Stimulated activated CD4-positive, alpha-beta T cell treated with anti-CD3 and anti-CD28 coated beads, Interleukin-12 subunit alpha, Interleukin-12 subunit beta, amount 100 ng/mL, for 4 hours (primary cell): ENCODE measurements at regions not wholly inside any gene's neighbourhood (a gene's known extent, or its start where the extent isn't known, plus 50 kb on each side); places are given as distances from the start of the nearest gene placed in this dataset.
"Not testable (repeated sequence)": the region's sequence is repeated elsewhere in the genome, so short reads cannot be mapped to it uniquely, and the experiment has no call there.

Experiments used
- DNase-seq: peaks from one replicate; pipeline ENCODE4 v3.0.0-alpha.2; 2020

- not testable (repeated sequence) for DNase-seq
Measured at GRCh38 chr7:42554932-42555331, 317.9 kb upstream of the GLI3 start.

- DNase-seq: no peak
Measured at GRCh38 chr7:42552227-42552626, 315.2 kb upstream of the GLI3 start.

DNA sequence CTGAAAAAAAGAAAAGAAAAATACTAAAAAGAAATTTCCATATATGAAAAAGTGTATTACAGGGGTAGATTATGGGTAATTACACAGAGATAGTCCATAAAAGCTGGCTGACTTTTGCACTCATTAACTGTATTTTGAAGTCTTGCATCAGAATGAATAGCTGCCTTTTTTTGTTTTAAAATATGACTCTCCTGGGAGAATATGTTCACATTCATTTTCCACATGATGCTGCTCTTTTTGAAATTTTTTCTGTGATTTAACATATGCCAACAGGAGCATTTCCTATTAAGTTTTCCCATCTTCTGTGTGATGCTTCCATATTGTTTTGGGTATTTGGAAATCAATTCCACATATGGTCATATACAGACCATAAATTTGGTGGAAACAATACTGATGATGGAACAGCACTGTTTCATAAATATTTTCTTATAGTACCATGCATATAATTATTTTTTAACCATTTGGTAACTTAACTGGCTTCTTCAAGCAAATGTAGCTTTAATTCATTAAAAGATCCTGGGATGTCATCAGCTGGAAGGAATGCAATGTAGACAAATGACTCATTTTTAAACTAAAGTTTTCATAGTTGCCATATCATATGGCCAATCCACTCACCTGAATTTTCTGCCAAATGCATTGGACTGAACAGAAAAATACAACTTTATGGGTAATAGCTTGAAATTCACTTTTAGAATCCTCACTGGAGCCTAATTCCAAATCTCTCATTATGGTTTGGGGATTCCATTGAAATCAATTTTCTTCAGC lies 313.9 kb upstream of the GLI3 start:
- no peak for DNase-seq

GRCh38 chr7:42549866-42550485 lies 313.0 kb upstream of the GLI3 start:
- no peak for DNase-seq

- no peak for DNase-seq
Measured at GRCh38 chr7:42548816-42549611, 312.0 kb upstream of the GLI3 start.

DNA sequence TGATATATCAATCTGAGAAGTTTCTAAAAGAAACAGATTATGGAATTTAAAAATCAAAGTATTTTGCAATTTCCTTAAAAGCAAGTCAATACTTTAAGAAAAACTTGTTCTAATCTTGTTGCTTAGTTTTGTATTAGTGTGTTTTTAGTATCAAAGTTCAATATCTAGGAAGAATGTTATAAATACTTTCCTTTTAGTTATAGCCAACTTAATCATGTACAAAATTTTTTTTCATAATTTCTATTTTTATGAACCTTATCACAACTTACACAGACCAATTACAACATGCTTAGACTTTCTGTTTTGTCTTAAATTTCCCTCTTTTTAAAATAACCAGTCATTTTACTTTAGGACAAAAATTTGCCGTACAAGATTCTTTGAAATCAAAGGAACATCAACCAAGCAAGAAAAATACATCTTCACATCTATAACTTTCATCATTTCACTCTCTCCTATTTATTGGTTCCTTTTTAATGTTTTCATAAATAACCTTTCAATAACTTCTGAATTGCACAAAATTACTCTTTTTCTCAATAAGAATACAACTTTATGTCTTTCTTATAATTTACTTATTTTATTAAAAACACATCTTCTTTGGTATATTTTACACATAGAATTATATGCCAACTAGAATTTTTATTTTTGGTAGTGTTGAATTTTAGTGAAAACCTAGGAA lies 308.2 kb upstream of the GLI3 start:
- DNase-seq: no peak

GRCh38 chr7:42543953-42544352 lies 306.9 kb upstream of the GLI3 start:
- no peak for DNase-seq

GRCh38 chr7:42542446-42542845 lies 305.4 kb upstream of the GLI3 start:
- not testable (repeated sequence) for DNase-seq

- DNase-seq: no peak
Measured at GRCh38 chr7:42534441-42534840, 297.4 kb upstream of the GLI3 start.

GRCh38 chr7:42527004-42527403 lies 290.0 kb upstream of the GLI3 start:
- no peak for DNase-seq

- DNase-seq: no peak
Measured at GRCh38 chr7:42522227-42522991, 285.4 kb upstream of the GLI3 start.

DNA sequence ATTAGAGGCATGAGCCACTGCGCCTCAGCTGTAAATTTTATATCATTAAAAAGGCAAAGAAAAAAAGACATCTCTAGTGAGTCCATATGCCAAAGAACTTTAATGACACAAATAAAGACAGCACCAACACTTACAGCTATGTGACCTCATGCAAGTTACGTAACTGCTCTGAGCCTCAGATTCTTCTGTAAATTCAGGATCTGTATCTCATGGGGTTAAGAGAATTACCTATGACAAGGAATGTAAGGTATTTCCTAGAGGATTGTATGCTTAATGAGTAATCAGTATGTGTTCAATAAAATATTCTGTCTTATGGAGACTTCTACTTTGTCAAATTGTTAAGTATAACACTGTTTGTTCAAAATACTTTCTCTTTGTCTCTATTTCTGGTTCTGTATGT lies 274.0 kb upstream of the GLI3 start:
- DNase-seq: no peak

GRCh38 chr7:42506097-42506496 lies 269.1 kb upstream of the GLI3 start:
- no peak for DNase-seq

DNA sequence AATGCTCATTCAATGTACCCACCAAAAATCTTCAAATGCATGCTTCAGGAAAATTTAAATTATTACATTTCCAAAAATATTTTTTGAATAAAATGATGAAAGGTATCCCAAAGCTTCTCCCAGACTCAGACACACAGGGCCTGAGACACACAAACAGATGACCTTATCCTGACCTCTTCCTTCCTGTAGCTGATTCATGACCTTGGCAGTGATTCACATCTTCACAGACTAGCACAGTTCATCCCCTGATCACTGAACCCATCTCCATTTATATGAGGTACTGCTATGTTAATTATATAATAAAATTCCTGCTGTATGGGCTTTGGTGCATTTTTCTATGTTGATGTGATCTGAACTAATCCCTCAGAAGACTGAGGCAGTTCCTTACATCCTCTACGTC lies 265.0 kb upstream of the GLI3 start:
- no peak for DNase-seq

- DNase-seq: no peak
Measured at GRCh38 chr7:42495256-42495655, 258.2 kb upstream of the GLI3 start.

- DNase-seq: no peak
Measured at GRCh38 chr7:42494736-42495135, 257.7 kb upstream of the GLI3 start.

- DNase-seq: no peak
Measured at GRCh38 chr7:42494199-42494710, 257.2 kb upstream of the GLI3 start.

DNA sequence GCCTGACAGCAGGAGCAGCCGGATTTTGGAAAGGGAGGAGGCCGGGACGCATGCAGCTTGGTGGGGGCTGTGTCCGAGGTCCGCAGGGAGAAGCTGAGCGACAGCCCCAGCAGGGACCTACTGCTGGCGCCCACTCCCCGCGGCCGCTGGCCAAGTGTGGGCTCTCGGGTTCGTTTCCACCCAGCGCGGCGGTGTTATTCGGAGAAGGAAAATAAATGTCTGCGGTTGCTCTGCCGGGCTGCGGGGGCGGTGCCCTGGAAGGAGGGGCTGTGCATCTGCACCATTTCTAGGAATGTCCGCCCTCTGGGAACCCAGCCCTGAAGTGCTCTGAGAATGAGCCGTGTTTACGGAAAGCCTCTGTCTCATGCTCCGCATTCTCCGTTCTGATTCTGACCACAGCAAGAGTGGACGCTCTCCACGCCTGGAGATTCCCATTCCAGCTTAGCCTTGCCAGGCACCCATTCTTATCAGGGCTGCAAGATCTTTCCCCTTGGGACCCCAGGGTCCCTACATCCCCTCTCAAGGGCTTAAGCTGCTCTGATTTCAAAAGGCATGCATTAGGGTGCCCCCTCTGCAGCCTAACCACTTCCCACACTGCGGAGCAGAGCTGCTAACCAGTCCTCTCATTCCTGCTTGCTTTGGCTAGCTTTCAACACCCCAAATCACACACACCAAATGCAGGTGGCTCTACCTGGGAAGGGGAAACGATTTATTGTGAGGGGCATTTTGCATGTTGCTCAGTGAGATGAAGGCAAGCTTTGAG lies 256.6 kb upstream of the GLI3 start:
- DNase-seq: no peak

DNA sequence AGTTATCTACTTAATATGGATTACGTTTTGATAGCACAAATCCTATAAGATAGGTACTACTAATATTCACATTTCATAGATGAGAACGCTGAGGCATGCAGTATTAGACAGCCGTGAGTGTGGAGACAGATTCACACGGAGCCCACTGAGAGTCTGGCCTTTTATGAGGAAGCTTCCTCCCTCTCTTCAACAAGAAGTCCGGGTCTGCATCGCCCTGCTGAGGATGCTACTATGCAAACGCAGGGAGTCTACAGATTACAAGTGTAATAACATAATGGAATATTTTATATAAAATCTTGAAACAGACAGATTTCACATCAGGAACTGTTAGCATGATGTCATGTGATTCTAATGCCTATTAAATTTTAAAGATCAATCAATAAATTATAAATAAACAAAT lies 255.9 kb upstream of the GLI3 start:
- no peak for DNase-seq

- DNase-seq: no peak
Measured at GRCh38 chr7:42491106-42491505, 254.1 kb upstream of the GLI3 start.

GRCh38 chr7:42489299-42489698 lies 252.3 kb upstream of the GLI3 start:
- DNase-seq: no peak
